SU-DHL-6 (cell line): ENCODE measurements at regions not wholly inside any gene's neighbourhood (a gene's known extent, or its start where the extent isn't known, plus 50 kb on each side); places are given as distances from the start of the nearest gene placed in this dataset.

ENCODE experiments used
- EZH2phosphoT487 ChIP-seq: fragments of 200-600 bp; sonication (generic), shearing (Covaris generic); conservative IDR thresholded peaks from 2 replicates; pipeline ENCODE4 v1.6.1; 2018; ENCODE audit warnings: mild to moderate bottlenecking, antibody characterized with exemption, low read length, moderate library complexity, mixed read lengths
- TF ChIP-seq, protein P1 (sequence below): fragments of 200-600 bp; sonication (generic); IDR thresholded peaks from one replicate; pipeline ENCODE4 v1.5.1; 2017; ENCODE audit warnings: antibody characterized with exemption, mild to moderate bottlenecking, low read length, moderate library complexity; ENCODE audit not compliant: insufficient read depth, poor library complexity, severe bottlenecking

DNA sequence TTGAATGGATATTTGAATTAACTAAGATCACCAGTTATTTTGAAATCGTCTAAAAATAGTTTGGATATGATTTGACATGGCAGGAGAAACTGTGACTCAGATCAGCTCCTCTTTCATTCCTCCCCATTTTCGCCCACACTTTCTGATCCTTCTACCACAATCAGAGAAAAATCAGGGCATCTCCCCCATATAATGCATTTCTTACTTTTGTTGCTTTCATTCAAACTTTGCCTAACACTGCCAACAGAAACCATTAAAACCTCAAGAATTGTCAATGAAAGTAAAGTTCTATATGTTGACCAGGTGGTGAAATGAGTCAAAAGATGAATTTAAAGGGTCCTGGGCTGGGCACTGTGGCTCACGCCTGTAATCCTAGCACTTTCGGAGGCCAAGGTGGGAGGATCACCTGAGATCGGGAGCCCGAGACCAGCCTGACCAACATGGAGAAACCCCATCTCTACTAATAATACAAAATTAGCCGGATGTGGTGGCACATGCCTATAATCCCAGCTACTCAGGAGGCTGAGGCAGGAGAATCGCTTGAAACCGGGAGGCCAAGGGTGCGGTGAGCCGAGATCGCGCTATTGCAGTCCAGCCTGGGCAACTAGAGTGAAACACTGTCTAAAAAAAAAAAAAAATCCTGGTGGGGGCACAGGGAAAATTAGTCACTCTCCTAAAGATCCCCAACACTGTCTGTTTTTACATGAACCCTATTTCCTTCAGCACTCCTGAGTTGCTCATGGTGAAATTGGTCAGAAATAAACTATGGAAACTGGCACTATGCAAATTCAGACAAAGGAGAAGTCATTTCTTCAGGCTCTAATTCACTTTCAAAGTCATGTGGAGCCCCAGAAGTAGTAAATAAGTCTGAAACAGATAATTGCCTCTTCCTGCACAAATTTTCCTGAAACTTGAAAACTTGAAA, 122.8 kb upstream of the NOCT start:
- TF ChIP-seq, protein P1, sequence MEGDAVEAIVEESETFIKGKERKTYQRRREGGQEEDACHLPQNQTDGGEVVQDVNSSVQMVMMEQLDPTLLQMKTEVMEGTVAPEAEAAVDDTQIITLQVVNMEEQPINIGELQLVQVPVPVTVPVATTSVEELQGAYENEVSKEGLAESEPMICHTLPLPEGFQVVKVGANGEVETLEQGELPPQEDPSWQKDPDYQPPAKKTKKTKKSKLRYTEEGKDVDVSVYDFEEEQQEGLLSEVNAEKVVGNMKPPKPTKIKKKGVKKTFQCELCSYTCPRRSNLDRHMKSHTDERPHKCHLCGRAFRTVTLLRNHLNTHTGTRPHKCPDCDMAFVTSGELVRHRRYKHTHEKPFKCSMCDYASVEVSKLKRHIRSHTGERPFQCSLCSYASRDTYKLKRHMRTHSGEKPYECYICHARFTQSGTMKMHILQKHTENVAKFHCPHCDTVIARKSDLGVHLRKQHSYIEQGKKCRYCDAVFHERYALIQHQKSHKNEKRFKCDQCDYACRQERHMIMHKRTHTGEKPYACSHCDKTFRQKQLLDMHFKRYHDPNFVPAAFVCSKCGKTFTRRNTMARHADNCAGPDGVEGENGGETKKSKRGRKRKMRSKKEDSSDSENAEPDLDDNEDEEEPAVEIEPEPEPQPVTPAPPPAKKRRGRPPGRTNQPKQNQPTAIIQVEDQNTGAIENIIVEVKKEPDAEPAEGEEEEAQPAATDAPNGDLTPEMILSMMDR = no peak
- TF ChIP-seq EZH2phosphoT487 = no peak
